Nucleus accumbens (tissue), 56 donors: ENCODE measurements at regions not wholly inside any gene's neighbourhood (a gene's known extent, or its start where the extent isn't known, plus 50 kb on each side); places are given as distances from the start of the nearest gene placed in this dataset.
"Not testable (repeated sequence)": the region's sequence is repeated elsewhere in the genome, so short reads cannot be mapped to it uniquely, and the experiment has no call there.

ENCODE experiments used
- DNase-seq, 56 donors: peaks; one replicate each; lab custom pipeline; 2025; lab: John Stamatoyannopoulos, UW

- DNase-seq, result no peak
These were observed 1011.9 kb downstream of the CDH8 start for GRCh38 chr16:61024180-61024900.

- DNase-seq, result no peak
These were observed 1021.4 kb downstream of the CDH8 start for GRCh38 chr16:61014869-61015268.

GRCh38 chr16:61007694-61008093 lies 1028.5 kb downstream of the CDH8 start:
- no peak for DNase-seq

GRCh38 chr16:61005952-61006351 lies 1030.3 kb downstream of the CDH8 start:
- DNase-seq, result no peak

GRCh38 chr16:61002479-61003204 lies 1033.6 kb downstream of the CDH8 start:
- no peak for DNase-seq

GRCh38 chr16:60991886-60992285 lies 1044.4 kb downstream of the CDH8 start:
- DNase-seq, result no peak

- no peak for DNase-seq
These were observed 1046.6 kb downstream of the CDH8 start for GRCh38 chr16:60989592-60989991.

- DNase-seq, result no peak
These were observed 1057.1 kb downstream of the CDH8 start for GRCh38 chr16:60979119-60979518.

- no peak for DNase-seq
These were observed 1086.4 kb downstream of the CDH8 start for GRCh38 chr16:60949800-60950199.

- no peak for DNase-seq
These were observed 1091.0 kb downstream of the CDH8 start for GRCh38 chr16:60945225-60945624.

GRCh38 chr16:60936189-60936588 lies 1100.0 kb downstream of the CDH8 start:
- not testable (repeated sequence) for DNase-seq

GRCh38 chr16:60932600-60932999 lies 1103.6 kb downstream of the CDH8 start:
- no peak for DNase-seq

- no peak for DNase-seq
These were observed 1105.9 kb downstream of the CDH8 start for GRCh38 chr16:60930291-60930690.

- no peak for DNase-seq
These were observed 1113.3 kb downstream of the CDH8 start for GRCh38 chr16:60922920-60923319.

GRCh38 chr16:60914334-60914733 lies 1121.9 kb downstream of the CDH8 start:
- DNase-seq, result no peak

GRCh38 chr16:60907645-60908044 lies 1128.6 kb downstream of the CDH8 start:
- no peak for DNase-seq

- no peak for DNase-seq
These were observed 1130.4 kb downstream of the CDH8 start for GRCh38 chr16:60905811-60906210.

GRCh38 chr16:60902114-60902513 lies 1134.1 kb downstream of the CDH8 start:
- DNase-seq, result no peak

- DNase-seq, result no peak
These were observed 1153.4 kb downstream of the CDH8 start for GRCh38 chr16:60882816-60883215.

GRCh38 chr16:60852635-60853034 lies 1183.6 kb downstream of the CDH8 start:
- DNase-seq, result no peak

GRCh38 chr16:60821661-60822060 lies 1214.6 kb downstream of the CDH8 start:
- no peak for DNase-seq

GRCh38 chr16:60820361-60820760 lies 1215.9 kb downstream of the CDH8 start:
- no peak for DNase-seq
